H9 (cell line): ENCODE measurements at regions not wholly inside any gene's neighbourhood (a gene's known extent, or its start where the extent isn't known, plus 50 kb on each side); places are given as distances from the start of the nearest gene placed in this dataset.

Experiments used
- DNase-seq: peaks from one replicate; pipeline ENCODE4 v3.0.0-alpha.2; 2017
- H2AFZ ChIP-seq: one replicate; pipeline ENCODE4 v1.6.1; 2013; ENCODE audit warnings: mild to moderate bottlenecking, low read length, control low read depth, moderate library complexity
- H2AK5ac ChIP-seq: 2 replicates; pipeline ENCODE4 v1.6.1; 2013; ENCODE audit warnings: low read length, control low read depth, mixed read lengths; ENCODE audit not compliant: insufficient read length
- H2BK120ac ChIP-seq: one replicate; pipeline ENCODE4 v1.6.1; 2013; ENCODE audit warnings: low read depth, mild to moderate bottlenecking, low read length, control low read depth, inconsistent platforms; ENCODE audit not compliant: poor library complexity, severe bottlenecking
- H2BK12ac ChIP-seq: 2 replicates; pipeline ENCODE4 v1.6.1; 2013; ENCODE audit warnings: low read length, control low read depth, mixed read lengths, low read depth; ENCODE audit not compliant: insufficient read length
- H2BK15ac ChIP-seq: 2 replicates; pipeline ENCODE4 v1.6.1; 2013; ENCODE audit warnings: low read depth, low read length, control low read depth
- H2BK20ac ChIP-seq: one replicate; pipeline ENCODE4 v1.6.1; 2013; ENCODE audit warnings: low read depth, mild to moderate bottlenecking, low read length, control low read depth, inconsistent platforms; ENCODE audit not compliant: poor library complexity, severe bottlenecking
- H2BK5ac ChIP-seq: 2 replicates; pipeline ENCODE4 v1.6.1; 2013; ENCODE audit warnings: low read length, control low read depth, mixed read lengths; ENCODE audit not compliant: insufficient read length
- H3K14ac ChIP-seq: 2 replicates; pipeline ENCODE4 v1.6.1; 2013; ENCODE audit warnings: low read length, control low read depth; ENCODE audit not compliant: insufficient read depth
- H3K18ac ChIP-seq: 2 replicates; pipeline ENCODE4 v1.6.1; 2013; ENCODE audit warnings: low read depth, mild to moderate bottlenecking, mixed read lengths, low read length, control low read depth; ENCODE audit not compliant: insufficient read length
- H3K23ac ChIP-seq: 2 replicates; pipeline ENCODE4 v1.6.1; 2013; ENCODE audit warnings: low read length, control low read depth, mixed read lengths, low read depth; ENCODE audit not compliant: insufficient read length
- H3K23me2 ChIP-seq: 2 replicates; pipeline ENCODE4 v1.6.1; 2013; ENCODE audit warnings: low read depth, mild to moderate bottlenecking, mixed read lengths, low read length, control low read depth; ENCODE audit not compliant: insufficient read length, poor library complexity, severe bottlenecking
- H3K27ac ChIP-seq: 2 replicates; pipeline ENCODE4 v1.5.1; 2013; ENCODE audit warnings: low read length, control low read depth, mixed read lengths, low read depth; ENCODE audit not compliant: insufficient read length
- H3K27me3 ChIP-seq: 2 replicates; pipeline ENCODE4 v1.6.1; 2013; ENCODE audit warnings: low read length, control low read depth, inconsistent platforms; ENCODE audit not compliant: insufficient read depth
- H3K4ac ChIP-seq: 2 replicates; pipeline ENCODE4 v1.6.1; 2013; ENCODE audit warnings: low read depth, mild to moderate bottlenecking, control low read depth, inconsistent platforms, low read length, moderate library complexity
- H3K4me1 ChIP-seq: 2 replicates; pipeline ENCODE4 v1.6.1; 2013; ENCODE audit warnings: low read length, control low read depth, inconsistent platforms; ENCODE audit not compliant: insufficient read depth
- H3K4me2 ChIP-seq: 2 replicates; pipeline ENCODE4 v1.6.1; 2013; ENCODE audit warnings: low read length, control low read depth, mixed read lengths; ENCODE audit not compliant: insufficient read length, insufficient read depth
- H3K56ac ChIP-seq: 2 replicates; pipeline ENCODE4 v1.6.1; 2013; ENCODE audit warnings: low read depth, mild to moderate bottlenecking, mixed read lengths, low read length, control low read depth; ENCODE audit not compliant: insufficient read length
- H3K79me1 ChIP-seq: 2 replicates; pipeline ENCODE4 v1.6.1; 2013; ENCODE audit warnings: low read depth, mild to moderate bottlenecking, moderate library complexity, low read length, control low read depth, inconsistent platforms; ENCODE audit not compliant: insufficient read depth, poor library complexity, severe bottlenecking
- H3K79me2 ChIP-seq: 2 replicates; pipeline ENCODE4 v1.6.1; 2013; ENCODE audit warnings: low read length, control low read depth, inconsistent platforms; ENCODE audit not compliant: insufficient read depth
- H3K9ac ChIP-seq: 2 replicates; pipeline ENCODE4 v1.6.1; 2013; ENCODE audit warnings: low read length, control low read depth, mixed read lengths; ENCODE audit not compliant: insufficient read length; ENCODE audit errors: extremely low read depth
- H3K9me3 ChIP-seq: one replicate; pipeline ENCODE4 v1.6.1; 2013; ENCODE audit warnings: low read depth, low read length, inconsistent platforms; ENCODE audit not compliant: control insufficient read depth
- H3T11ph ChIP-seq: one replicate; pipeline ENCODE4 v1.6.1; 2013; ENCODE audit warnings: mild to moderate bottlenecking, low read length, control low read depth, inconsistent platforms
- H4K20me1 ChIP-seq: one replicate; pipeline ENCODE4 v1.6.1; 2013; ENCODE audit not compliant: control insufficient read depth, insufficient read length, insufficient read depth
- H4K5ac ChIP-seq: 2 replicates; pipeline ENCODE4 v1.6.1; 2013; ENCODE audit warnings: low read depth, mild to moderate bottlenecking, mixed read lengths, low read length, control low read depth; ENCODE audit not compliant: insufficient read length
- H4K8ac ChIP-seq: replicated peaks from 2 replicates; pipeline ENCODE4 v1.6.1; 2013; ENCODE audit warnings: low read length, control low read depth, mixed read lengths, low read depth; ENCODE audit not compliant: insufficient read length
- H4K91ac ChIP-seq: 2 replicates; pipeline ENCODE4 v1.6.1; 2013; ENCODE audit warnings: low read depth, mild to moderate bottlenecking, moderate library complexity, mixed read lengths, low read length, control low read depth; ENCODE audit not compliant: insufficient read length
- H3K27ac Mint-ChIP-seq, 3 experiments: 2 replicates in 2 of 3; 3 replicates in 1 of 3; pipeline ENCODE4 v1.8.0; 2020 to 2021; ENCODE audit warnings: mixed read lengths in 3 of 3, mild to moderate bottlenecking in 1 of 3, moderate library complexity in 1 of 3
- H3K27me3 Mint-ChIP-seq: 2 replicates; pipeline ENCODE4 v1.8.0; 2021; ENCODE audit warnings: low read depth, mild to moderate bottlenecking, moderate library complexity, mixed read lengths
- H3K36me3 Mint-ChIP-seq, 3 experiments: 2 replicates in 2 of 3; 3 replicates in 1 of 3; pipeline ENCODE4 v1.8.0; 2020 to 2021; ENCODE audit warnings: low read depth in 3 of 3, mixed read lengths in 3 of 3; ENCODE audit not compliant: insufficient read depth in 1 of 3
- H3K4me1 Mint-ChIP-seq, 2 experiments: 2 replicates each; pipeline ENCODE4 v1.8.0; 2020; ENCODE audit warnings: mixed read lengths in 2 of 2
- H3K4me3 Mint-ChIP-seq, 2 experiments: 2 replicates in 1 of 2; 3 replicates in 1 of 2; pipeline ENCODE4 v1.8.0; 2020 to 2021; ENCODE audit warnings: mild to moderate bottlenecking in 2 of 2, mixed read lengths in 2 of 2, moderate library complexity in 1 of 2
- H3K9me3 Mint-ChIP-seq, 2 experiments: 2 replicates in 1 of 2; 3 replicates in 1 of 2; pipeline ENCODE4 v1.8.0; 2020; ENCODE audit warnings: mild to moderate bottlenecking in 2 of 2, mixed read lengths in 2 of 2, moderate library complexity in 1 of 2
- WGBS: extraction: QIAGEN DNeasy Blood & Tissue Kit; methylation state at CpG from one replicate; pipeline ENCODE4 v1.1.7; 2013; ENCODE audit warnings: missing lambda C conversion rate, low lambda C conversion rate, mixed read lengths; ENCODE audit not compliant: insufficient read length; ENCODE audit errors: extremely low coverage; 5-methylcytosine and 5-hydroxymethylcytosine counted together
- TF ChIP-seq, protein P1 (sequence below): fragments of 200-600 bp; sonication (generic); conservative IDR thresholded peaks from 3 replicates; pipeline ENCODE4 v1.8.0; 2021; ENCODE audit warnings: antibody characterized with exemption, mild to moderate bottlenecking

GRCh38 chr4:64477127-64477526 is 67.9 kb upstream of the TECRL start:
- Histone ChIP-seq H2BK12ac (no peak overlapping the region), H4K20me1 (no peaks in the 10 kb centered on the region), H2AFZ (no peak overlapping the region), H3K4ac (no peak overlapping the region), H3T11ph (no peak overlapping the region), H4K91ac (no peak overlapping the region), H3K27ac (no peak overlapping the region), H3K23ac (no peak overlapping the region), H2BK5ac (no peak overlapping the region), H4K5ac (no peak overlapping the region), H2BK120ac (no peak overlapping the region), H3K18ac (no peak overlapping the region), H3K79me1 (no peaks in the 10 kb centered on the region), H3K9me3 (no peaks in the 10 kb centered on the region), H2BK20ac (no peak overlapping the region), H3K9ac (no peak overlapping the region), H3K4me2 (no peak overlapping the region), H4K8ac (no peak overlapping the region), H2AK5ac (no peak overlapping the region), H3K14ac (no peak overlapping the region), H3K56ac (no peak overlapping the region), H3K4me1 (no peaks in the 10 kb centered on the region), H3K23me2 (no peaks in the 10 kb centered on the region), H3K27me3 (no peaks in the 10 kb centered on the region), H2BK15ac (no peak overlapping the region), H3K79me2 (no peaks in the 10 kb centered on the region)
- TF ChIP-seq, protein P1, sequence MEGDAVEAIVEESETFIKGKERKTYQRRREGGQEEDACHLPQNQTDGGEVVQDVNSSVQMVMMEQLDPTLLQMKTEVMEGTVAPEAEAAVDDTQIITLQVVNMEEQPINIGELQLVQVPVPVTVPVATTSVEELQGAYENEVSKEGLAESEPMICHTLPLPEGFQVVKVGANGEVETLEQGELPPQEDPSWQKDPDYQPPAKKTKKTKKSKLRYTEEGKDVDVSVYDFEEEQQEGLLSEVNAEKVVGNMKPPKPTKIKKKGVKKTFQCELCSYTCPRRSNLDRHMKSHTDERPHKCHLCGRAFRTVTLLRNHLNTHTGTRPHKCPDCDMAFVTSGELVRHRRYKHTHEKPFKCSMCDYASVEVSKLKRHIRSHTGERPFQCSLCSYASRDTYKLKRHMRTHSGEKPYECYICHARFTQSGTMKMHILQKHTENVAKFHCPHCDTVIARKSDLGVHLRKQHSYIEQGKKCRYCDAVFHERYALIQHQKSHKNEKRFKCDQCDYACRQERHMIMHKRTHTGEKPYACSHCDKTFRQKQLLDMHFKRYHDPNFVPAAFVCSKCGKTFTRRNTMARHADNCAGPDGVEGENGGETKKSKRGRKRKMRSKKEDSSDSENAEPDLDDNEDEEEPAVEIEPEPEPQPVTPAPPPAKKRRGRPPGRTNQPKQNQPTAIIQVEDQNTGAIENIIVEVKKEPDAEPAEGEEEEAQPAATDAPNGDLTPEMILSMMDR = no peak
- DNase-seq = no peak
- no peak overlapping the region for H3K4me3 Mint-ChIP-seq
- no peaks in the 10 kb centered on the region for H3K27me3 Mint-ChIP-seq
- H3K9me3 Mint-ChIP-seq = peaks cover 0 to 3% of the 10 kb centered on the region in 2 experiments; a peak in 1 of 5 replicates
- H3K36me3 Mint-ChIP-seq = no peaks in the 10 kb centered on the region; a peak in 1 of 7 replicates
- H3K4me1 Mint-ChIP-seq = no peaks in the 10 kb centered on the region
- H3K27ac Mint-ChIP-seq = peak overlapping the region in 1 of 3 experiments; percentile 44; a peak in 1 of 7 replicates
- no CpG with 5 or more reads among the region's 1 CpG for WGBS
